Kidney epithelial cell (primary cell): ENCODE measurements at regions not wholly inside any gene's neighbourhood (a gene's known extent, or its start where the extent isn't known, plus 50 kb on each side); places are given as distances from the start of the nearest gene placed in this dataset.

ENCODE experiments used
- DNase-seq: peaks from one replicate; pipeline ENCODE4 v3.0.0-alpha.2; 2010; ENCODE audit warnings: low read depth
- H3K27me3 ChIP-seq: 2 replicates; pipeline ENCODE4 v1.6.0; 2011; ENCODE audit warnings: low read length; ENCODE audit not compliant: control insufficient read depth, insufficient read depth
- H3K36me3 ChIP-seq: 2 replicates; pipeline ENCODE4 v1.5.1; 2011; ENCODE audit warnings: low read length; ENCODE audit not compliant: control insufficient read depth, insufficient read depth
- H3K4me3 ChIP-seq: 2 replicates; pipeline ENCODE4 v1.5.1; 2011; ENCODE audit warnings: low read depth, mild to moderate bottlenecking, control low read depth, low read length
- CTCF ChIP-seq: IDR thresholded peaks from 2 replicates; pipeline ENCODE4 v1.5.1; 2011; ENCODE audit warnings: mild to moderate bottlenecking, moderate library complexity, low read length, control low read depth, inconsistent platforms; ENCODE audit not compliant: insufficient read depth, poor library complexity, severe bottlenecking

GRCh38 chr2:117674172-117674571 is 140.3 kb upstream of the DDX18 start:
- TF ChIP-seq CTCF = no peak
- no peaks in the 10 kb centered on the region for H3K36me3 ChIP-seq
- no peak for DNase-seq
- H3K27me3 ChIP-seq = no peaks in the 10 kb centered on the region
- no peak overlapping the region for H3K4me3 ChIP-seq

- TF ChIP-seq CTCF = no peak
- no peaks in the 10 kb centered on the region for H3K36me3 ChIP-seq
- no peaks in the 10 kb centered on the region for H3K27me3 ChIP-seq
- no peak overlapping the region for H3K4me3 ChIP-seq
- no peak for DNase-seq
These were observed 134.5 kb upstream of the DDX18 start for GRCh38 chr2:117679952-117680351.

GRCh38 chr2:117684919-117685318 is 129.6 kb upstream of the DDX18 start:
- H3K27me3 ChIP-seq = no peaks in the 10 kb centered on the region
- no peak overlapping the region for H3K4me3 ChIP-seq
- TF ChIP-seq CTCF = no peak
- H3K36me3 ChIP-seq = no peaks in the 10 kb centered on the region
- DNase-seq = no peak

GRCh38 chr2:117686699-117687098 is 127.8 kb upstream of the DDX18 start:
- H3K27me3 ChIP-seq = no peaks in the 10 kb centered on the region

GRCh38 chr2:117691595-117691994 is 122.9 kb upstream of the DDX18 start:
- Histone ChIP-seq H3K4me3 (no peak overlapping the region), H3K36me3 (no peaks in the 10 kb centered on the region), H3K27me3 (no peaks in the 10 kb centered on the region)
- TF ChIP-seq CTCF = no peak
- DNase-seq = no peak

More at GRCh38 chr2:117686699-117687098, 127.8 kb upstream of the DDX18 start:
- no peak overlapping the region for H3K4me3 ChIP-seq
- TF ChIP-seq CTCF = no peak
- no peaks in the 10 kb centered on the region for H3K36me3 ChIP-seq
- no peak for DNase-seq

GRCh38 chr2:117692001-117692763 is 122.3 kb upstream of the DDX18 start:
- Histone ChIP-seq H3K4me3 (no peak overlapping the region), H3K27me3 (no peaks in the 10 kb centered on the region), H3K36me3 (no peaks in the 10 kb centered on the region)
- TF ChIP-seq CTCF = no peak
- no peak for DNase-seq
